ENCODE measurements at regions not wholly inside any gene's neighbourhood (a gene's known extent, or its start where the extent isn't known, plus 50 kb on each side); places are given as distances from the start of the nearest gene placed in this dataset.

DNA sequence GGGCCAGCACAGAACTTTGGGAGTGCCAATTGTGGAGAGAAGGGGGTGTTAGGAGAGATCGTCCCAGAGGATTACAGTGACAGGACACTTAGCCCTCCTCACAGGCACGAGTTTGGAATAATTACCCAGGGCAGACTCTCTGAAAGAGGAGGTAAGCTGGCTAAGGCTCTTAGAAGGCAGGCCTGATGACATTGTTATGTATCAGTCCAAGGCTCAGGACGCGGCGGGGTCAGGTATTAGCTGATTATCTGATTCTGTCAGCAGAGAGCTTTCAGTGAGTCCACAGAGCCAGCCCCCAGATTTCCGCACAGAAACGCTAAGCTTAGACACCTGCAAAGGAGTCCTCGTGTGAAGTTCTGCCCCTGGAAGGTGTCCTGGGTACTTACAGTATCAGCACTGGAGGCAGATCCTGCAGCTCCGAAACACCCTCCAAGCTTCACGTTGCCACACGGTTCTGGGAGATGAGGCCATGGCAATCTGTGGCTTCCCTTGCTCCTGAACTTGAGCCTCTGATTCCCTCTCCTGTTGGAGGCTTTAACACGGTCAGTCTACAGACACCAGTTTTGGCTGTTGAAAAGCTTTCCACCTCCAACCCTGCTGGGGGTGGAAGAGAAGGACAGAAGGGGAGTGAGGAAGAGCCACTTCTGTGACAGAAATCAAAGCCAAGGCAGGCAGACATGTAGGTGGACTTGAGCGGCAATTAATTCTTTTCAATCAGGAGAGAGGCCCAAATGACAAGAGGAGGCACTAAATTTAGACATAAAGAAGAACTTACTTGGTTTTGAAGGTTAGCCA is 123.6 kb upstream of the CADM1 start:
- no peak overlapping the region for H3K27ac ChIP-seq
- no peaks in the 10 kb centered on the region for H3K9me3 ChIP-seq
- TF ChIP-seq, protein P1, sequence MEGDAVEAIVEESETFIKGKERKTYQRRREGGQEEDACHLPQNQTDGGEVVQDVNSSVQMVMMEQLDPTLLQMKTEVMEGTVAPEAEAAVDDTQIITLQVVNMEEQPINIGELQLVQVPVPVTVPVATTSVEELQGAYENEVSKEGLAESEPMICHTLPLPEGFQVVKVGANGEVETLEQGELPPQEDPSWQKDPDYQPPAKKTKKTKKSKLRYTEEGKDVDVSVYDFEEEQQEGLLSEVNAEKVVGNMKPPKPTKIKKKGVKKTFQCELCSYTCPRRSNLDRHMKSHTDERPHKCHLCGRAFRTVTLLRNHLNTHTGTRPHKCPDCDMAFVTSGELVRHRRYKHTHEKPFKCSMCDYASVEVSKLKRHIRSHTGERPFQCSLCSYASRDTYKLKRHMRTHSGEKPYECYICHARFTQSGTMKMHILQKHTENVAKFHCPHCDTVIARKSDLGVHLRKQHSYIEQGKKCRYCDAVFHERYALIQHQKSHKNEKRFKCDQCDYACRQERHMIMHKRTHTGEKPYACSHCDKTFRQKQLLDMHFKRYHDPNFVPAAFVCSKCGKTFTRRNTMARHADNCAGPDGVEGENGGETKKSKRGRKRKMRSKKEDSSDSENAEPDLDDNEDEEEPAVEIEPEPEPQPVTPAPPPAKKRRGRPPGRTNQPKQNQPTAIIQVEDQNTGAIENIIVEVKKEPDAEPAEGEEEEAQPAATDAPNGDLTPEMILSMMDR (IDR thresholded peaks at IDR 0.05): no peak
- TF ChIP-seq POLR2A (IDR thresholded peaks at IDR 0.05): no peak
- H3K4me1 ChIP-seq: peaks cover 5% of the 10 kb centered on the region
- H3K36me3 ChIP-seq (ENCODE audit: low read depth, missing control alignments): no peaks in the 10 kb centered on the region
- no peak overlapping the region for H3K4me3 ChIP-seq
- no peaks in the 10 kb centered on the region for H3K27me3 ChIP-seq
- intact Hi-C loops (cut with DNase I; ENCODE audit: low total_unique reads): no loop called here
- DNase-seq: no peak
- 83 to 85% methylated on average over 10 to 13 of the region's 13 CpGs for WGBS, 2 donors

DNA sequence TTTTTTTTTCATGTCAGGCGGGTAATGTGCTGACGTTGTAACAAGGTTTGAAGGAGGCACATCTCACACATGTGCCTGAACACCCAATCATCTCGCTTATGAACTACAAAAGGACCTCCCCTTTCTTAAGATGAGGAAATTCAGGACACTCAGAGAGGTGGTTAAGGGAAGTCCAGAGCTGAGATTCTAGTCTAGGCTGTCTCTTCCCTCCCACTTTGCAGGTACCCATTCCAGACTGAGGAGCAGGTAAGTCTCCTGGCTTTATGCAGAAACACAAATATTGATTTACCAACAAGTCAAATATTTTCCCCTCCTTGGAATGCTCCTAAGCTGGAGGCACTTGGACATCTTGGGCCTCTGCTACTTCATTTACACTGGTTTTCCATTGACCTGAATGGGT is 122.9 kb upstream of the CADM1 start:
- Histone ChIP-seq H3K9me3 (no peaks in the 10 kb centered on the region), H3K27ac (no peak overlapping the region), H3K27me3 (no peaks in the 10 kb centered on the region), H3K4me3 (no peak overlapping the region), H3K36me3 (ENCODE audit: low read depth, missing control alignments) (no peaks in the 10 kb centered on the region), H3K4me1 (peaks cover 10% of the 10 kb centered on the region)
- TF ChIP-seq POLR2A (IDR thresholded peaks at IDR 0.05): no peak
- TF ChIP-seq, protein P1 (IDR thresholded peaks at IDR 0.05): no peak
- WGBS, 2 donors: 78 to 80% methylated on average over 3 of the region's 3 CpGs
- intact Hi-C loops (cut with DNase I; ENCODE audit: low total_unique reads): no loop called here
- DNase-seq: no peak

DNA sequence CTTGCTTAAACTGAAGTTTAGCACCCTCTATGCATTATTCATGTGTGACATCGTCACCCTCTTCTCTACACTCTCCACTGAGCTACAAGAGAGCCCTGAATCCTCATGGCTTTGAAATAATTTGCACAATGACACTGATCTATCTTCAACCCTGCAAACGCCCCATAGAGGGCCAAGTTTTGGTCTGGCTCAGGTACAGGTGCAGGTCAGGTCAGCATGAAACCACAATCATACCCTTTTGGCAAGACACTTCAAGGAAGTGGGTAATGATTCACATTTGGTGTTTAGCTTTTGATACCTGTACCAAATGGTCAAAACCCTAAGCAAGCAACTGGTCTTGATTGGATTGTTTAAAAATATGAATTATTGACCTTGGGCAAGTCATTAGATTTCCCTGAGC is 122.2 kb upstream of the CADM1 start:
- intact Hi-C loops (cut with DNase I; ENCODE audit: low total_unique reads): no loop called here
- peaks cover 10% of the 10 kb centered on the region for H3K4me1 ChIP-seq
- H3K27ac ChIP-seq: no peak overlapping the region
- no peaks in the 10 kb centered on the region for H3K9me3 ChIP-seq
- H3K27me3 ChIP-seq: no peaks in the 10 kb centered on the region
- H3K4me3 ChIP-seq: no peak overlapping the region
- WGBS, 2 donors: 88 to 89% methylated on average over 2 of the region's 2 CpGs
- DNase-seq: no peak
- H3K36me3 ChIP-seq (ENCODE audit: low read depth, missing control alignments): no peaks in the 10 kb centered on the region
- TF ChIP-seq, protein P1 (IDR thresholded peaks at IDR 0.05): no peak
- no peak for TF ChIP-seq POLR2A (IDR thresholded peaks at IDR 0.05)

DNA sequence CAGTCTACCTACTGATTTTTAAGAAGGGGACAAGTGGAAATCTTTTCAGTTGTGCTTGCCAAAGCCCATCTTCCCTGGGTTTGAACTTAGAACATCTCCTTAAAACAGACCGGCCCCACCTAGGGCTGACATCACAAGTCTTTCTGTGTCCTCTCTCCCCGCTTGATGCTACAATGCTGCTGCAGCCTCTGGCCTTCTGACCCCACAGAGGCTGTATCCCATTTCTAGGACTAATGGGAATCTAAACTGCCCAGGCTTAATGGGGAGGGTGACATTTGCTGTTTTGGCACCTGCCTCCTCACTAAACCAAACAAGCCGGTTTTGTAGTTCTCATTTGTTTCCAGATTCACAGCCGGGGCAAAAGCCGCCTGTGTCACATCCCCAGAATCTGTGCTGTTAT is 121.3 kb upstream of the CADM1 start:
- no peak for TF ChIP-seq POLR2A (IDR thresholded peaks at IDR 0.05)
- TF ChIP-seq, protein P1 (IDR thresholded peaks at IDR 0.05): no peak
- H3K27me3 ChIP-seq: no peaks in the 10 kb centered on the region
- H3K4me3 ChIP-seq: no peak overlapping the region
- intact Hi-C loops (cut with DNase I; ENCODE audit: low total_unique reads): no loop called here
- 91% methylated on average over 5 of the region's 5 CpGs for WGBS, 2 donors
- DNase-seq: no peak
- peaks cover 10% of the 10 kb centered on the region for H3K4me1 ChIP-seq
- no peak overlapping the region for H3K27ac ChIP-seq
- H3K9me3 ChIP-seq: no peaks in the 10 kb centered on the region
- H3K36me3 ChIP-seq (ENCODE audit: low read depth, missing control alignments): no peaks in the 10 kb centered on the region

DNA sequence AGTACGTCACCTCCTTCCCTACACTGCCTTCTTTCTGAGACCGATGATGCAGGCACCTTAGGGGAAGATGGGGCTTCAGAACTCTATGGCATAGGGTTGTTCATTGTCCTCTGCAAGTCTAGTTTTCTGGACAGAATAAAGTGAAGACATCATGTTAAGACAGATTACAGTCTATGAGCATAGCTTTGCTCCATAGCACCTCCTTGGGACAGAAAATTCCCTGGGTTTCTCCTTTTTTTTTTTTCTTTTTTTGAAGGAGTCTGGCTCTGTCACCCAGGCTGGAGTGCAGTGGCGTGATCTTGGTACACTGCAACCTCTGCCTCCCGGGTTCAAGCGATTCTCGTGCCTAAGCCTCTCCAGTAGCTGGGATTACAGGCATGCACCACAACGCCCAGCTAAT is 119.8 kb upstream of the CADM1 start:
- Histone ChIP-seq H3K36me3 (ENCODE audit: low read depth, missing control alignments) (no peaks in the 10 kb centered on the region), H3K4me3 (no peak overlapping the region), H3K27ac (no peak overlapping the region), H3K4me1 (peaks cover 6% of the 10 kb centered on the region), H3K27me3 (no peaks in the 10 kb centered on the region), H3K9me3 (no peaks in the 10 kb centered on the region)
- intact Hi-C loops (cut with DNase I; ENCODE audit: low total_unique reads): no loop called here
- no peak for TF ChIP-seq POLR2A (IDR thresholded peaks at IDR 0.05)
- TF ChIP-seq, protein P1 (IDR thresholded peaks at IDR 0.05): no peak
- 92 to 96% methylated on average over 7 of the region's 7 CpGs for WGBS, 2 donors
- no peak for DNase-seq
